IPS-20b (cell line): ENCODE measurements at regions not wholly inside any gene's neighbourhood (a gene's known extent, or its start where the extent isn't known, plus 50 kb on each side); places are given as distances from the start of the nearest gene placed in this dataset.

ENCODE experiments used
- H3K27ac ChIP-seq: one replicate; pipeline ENCODE4 v1.5.1; 2013; ENCODE audit warnings: low read length
- H3K27me3 ChIP-seq: 2 replicates; pipeline ENCODE4 v1.6.1; 2013; ENCODE audit warnings: mild to moderate bottlenecking, low read length, inconsistent platforms; ENCODE audit not compliant: insufficient read depth
- H3K36me3 ChIP-seq: 2 replicates; pipeline ENCODE4 v1.6.1; 2013; ENCODE audit warnings: low read depth, mild to moderate bottlenecking, inconsistent platforms, low read length, moderate library complexity; ENCODE audit not compliant: insufficient read depth
- H3K4me1 ChIP-seq: 2 replicates; pipeline ENCODE4 v1.6.1; 2013; ENCODE audit warnings: mild to moderate bottlenecking, control low read depth, inconsistent platforms, low read length, moderate library complexity; ENCODE audit not compliant: insufficient read depth
- H3K4me3 ChIP-seq: 2 replicates; pipeline ENCODE4 v1.5.1; 2013; ENCODE audit warnings: mild to moderate bottlenecking, low read length, inconsistent platforms
- H3K9ac ChIP-seq: 2 replicates; pipeline ENCODE4 v1.6.1; 2013; ENCODE audit warnings: low read depth, mild to moderate bottlenecking, inconsistent platforms, low read length, moderate library complexity
- H3K9me3 ChIP-seq: 2 replicates; pipeline ENCODE4 v1.6.1; 2013; ENCODE audit warnings: mild to moderate bottlenecking, low read depth, low read length, inconsistent platforms; ENCODE audit not compliant: insufficient read depth

DNA sequence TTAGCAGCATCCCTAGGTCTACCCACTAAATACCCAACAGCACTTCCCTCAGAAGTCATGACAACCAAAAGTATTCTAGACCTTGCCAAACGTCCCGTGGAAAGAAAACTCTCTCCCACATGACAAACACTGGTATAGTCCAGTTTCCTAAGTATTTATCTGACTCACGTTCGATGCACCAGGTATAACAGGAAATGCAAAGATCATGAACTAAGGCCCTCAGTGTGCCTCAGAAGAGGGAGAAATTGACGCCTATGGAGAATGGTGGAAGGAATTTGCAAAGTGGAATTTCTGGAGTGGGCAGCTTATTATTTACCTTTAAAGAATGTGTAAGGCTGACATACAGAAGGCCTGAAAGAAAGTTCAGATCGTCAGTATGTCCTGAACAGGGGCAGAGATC, 523.6 kb upstream of the DAB1 start:
- no peaks in the 10 kb centered on the region for H3K4me1 ChIP-seq
- no peak overlapping the region for H3K27ac ChIP-seq
- H3K9ac ChIP-seq: no peak overlapping the region
- no peaks in the 10 kb centered on the region for H3K27me3 ChIP-seq
- H3K4me3 ChIP-seq: no peak overlapping the region
- H3K9me3 ChIP-seq: no peaks in the 10 kb centered on the region
- no peaks in the 10 kb centered on the region for H3K36me3 ChIP-seq

DNA sequence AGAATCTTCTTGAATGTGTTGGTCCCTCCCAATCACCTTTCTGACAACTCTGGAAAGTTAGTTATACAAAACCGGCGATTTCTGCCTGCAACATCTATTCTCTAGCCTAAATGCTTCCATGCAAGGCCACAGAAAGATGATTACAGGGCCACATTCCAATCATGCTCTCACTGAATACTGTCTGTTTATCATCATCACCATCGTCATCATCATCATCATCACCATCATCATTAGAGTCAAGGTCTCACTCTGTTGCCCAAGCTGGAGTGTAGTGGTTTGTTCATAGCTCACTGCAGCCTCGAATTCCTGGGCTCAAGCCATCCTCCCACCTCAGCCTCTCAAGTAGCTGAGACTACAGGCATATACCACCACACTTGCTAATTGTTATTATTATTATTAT, 521.2 kb upstream of the DAB1 start:
- H3K9ac ChIP-seq: no peak overlapping the region
- H3K4me1 ChIP-seq: no peaks in the 10 kb centered on the region
- H3K9me3 ChIP-seq: no peaks in the 10 kb centered on the region
- H3K4me3 ChIP-seq: no peak overlapping the region
- no peak overlapping the region for H3K27ac ChIP-seq
- H3K36me3 ChIP-seq: no peaks in the 10 kb centered on the region
- H3K27me3 ChIP-seq: no peaks in the 10 kb centered on the region

DNA sequence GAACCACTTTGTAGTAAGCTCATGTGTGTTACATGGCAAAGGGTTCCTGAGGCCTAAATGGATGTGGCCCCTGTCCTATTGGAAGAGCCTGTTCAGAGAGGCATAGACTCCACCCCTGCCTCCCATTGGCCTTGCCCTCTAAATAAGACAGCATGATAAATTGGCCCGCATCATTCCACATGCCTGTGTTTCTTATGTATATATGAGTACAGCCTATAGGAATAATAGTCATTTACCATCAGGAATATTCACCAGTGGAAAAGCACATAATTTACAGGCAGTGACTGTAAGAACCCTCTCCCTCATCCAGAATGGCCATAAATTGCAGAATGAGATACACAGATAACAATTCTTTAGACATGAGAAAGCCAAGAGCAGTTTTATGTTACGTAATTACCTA, 519.5 kb upstream of the DAB1 start:
- Histone ChIP-seq H3K9me3 (no peaks in the 10 kb centered on the region), H3K4me1 (no peaks in the 10 kb centered on the region), H3K27ac (no peak overlapping the region), H3K27me3 (no peaks in the 10 kb centered on the region), H3K4me3 (no peak overlapping the region), H3K9ac (no peak overlapping the region), H3K36me3 (no peaks in the 10 kb centered on the region)

DNA sequence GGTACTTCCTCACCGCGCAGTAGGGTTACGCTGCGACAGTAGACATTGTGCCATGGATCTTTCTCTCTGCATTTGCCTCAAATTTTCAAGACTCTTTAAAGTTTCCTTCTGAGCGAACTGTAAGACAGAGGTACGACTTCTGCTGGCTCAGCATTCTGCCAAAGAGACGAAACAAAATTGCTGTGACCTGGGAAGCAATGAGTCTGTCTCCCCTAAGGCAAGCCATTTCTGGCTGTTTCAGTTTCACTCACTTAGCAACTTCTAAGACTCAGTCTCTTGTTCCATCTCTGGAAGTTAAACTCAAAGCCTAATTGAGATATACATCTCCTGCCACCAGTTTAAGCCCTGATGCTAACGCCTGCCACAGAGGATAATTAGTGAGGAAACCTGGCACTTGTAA, 510.9 kb upstream of the DAB1 start:
- H3K9me3 ChIP-seq: no peaks in the 10 kb centered on the region
- no peaks in the 10 kb centered on the region for H3K36me3 ChIP-seq
- no peaks in the 10 kb centered on the region for H3K27me3 ChIP-seq
- H3K9ac ChIP-seq: no peak overlapping the region
- no peaks in the 10 kb centered on the region for H3K4me1 ChIP-seq
- H3K27ac ChIP-seq: no peak overlapping the region
- no peak overlapping the region for H3K4me3 ChIP-seq

DNA sequence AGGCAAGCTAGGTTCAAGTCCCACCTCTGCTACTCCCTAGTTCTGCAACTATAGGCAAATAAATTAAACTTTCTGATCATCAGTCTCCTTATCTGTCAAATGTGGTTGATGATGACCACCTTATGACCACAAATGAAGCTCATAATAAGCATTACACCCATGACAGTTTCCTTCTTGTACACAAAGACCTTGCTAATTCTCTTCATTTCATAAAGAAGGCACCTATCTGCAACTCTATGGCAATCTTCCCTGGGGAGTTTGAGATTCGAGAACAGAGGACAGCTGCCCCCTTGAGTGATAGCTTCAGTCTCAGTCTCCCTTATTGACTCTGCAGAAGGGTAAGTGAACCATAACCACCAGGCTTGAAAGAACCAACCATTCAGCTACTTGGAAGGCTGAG, 503.1 kb upstream of the DAB1 start:
- H3K9ac ChIP-seq: no peak overlapping the region
- H3K9me3 ChIP-seq: no peaks in the 10 kb centered on the region
- no peaks in the 10 kb centered on the region for H3K36me3 ChIP-seq
- H3K4me1 ChIP-seq: peaks cover 15% of the 10 kb centered on the region
- H3K27ac ChIP-seq: no peak overlapping the region
- H3K4me3 ChIP-seq: no peak overlapping the region
- no peaks in the 10 kb centered on the region for H3K27me3 ChIP-seq

DNA sequence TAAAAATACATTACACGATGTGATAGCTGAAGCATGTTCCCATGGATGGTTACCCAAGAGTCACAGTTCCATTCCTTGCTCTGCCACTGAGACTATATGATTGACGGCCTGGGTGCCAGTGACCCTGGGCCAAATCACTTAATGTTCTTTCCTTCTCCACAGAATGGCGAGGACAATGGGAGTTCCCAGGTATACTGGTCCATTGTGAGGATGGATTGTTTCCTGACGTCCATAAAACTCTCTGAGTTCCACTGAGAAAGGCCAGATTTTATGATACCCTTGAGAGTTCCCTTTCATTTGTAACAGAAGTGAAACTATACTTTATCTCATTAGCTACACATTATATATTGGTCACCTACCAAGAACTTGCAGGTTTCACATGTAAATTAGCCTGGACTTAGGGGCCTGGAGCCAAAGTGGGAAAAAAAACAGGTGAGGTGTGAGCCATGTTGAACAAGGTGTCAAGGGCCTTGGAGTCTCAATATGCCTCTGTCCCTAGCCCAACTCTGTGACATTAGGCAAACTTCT, 502.2 kb upstream of the DAB1 start:
- Histone ChIP-seq H3K36me3 (no peaks in the 10 kb centered on the region), H3K4me3 (no peak overlapping the region), H3K4me1 (peaks cover 15% of the 10 kb centered on the region), H3K9ac (no peak overlapping the region), H3K27ac (no peak overlapping the region), H3K9me3 (no peaks in the 10 kb centered on the region), H3K27me3 (no peaks in the 10 kb centered on the region)

DNA sequence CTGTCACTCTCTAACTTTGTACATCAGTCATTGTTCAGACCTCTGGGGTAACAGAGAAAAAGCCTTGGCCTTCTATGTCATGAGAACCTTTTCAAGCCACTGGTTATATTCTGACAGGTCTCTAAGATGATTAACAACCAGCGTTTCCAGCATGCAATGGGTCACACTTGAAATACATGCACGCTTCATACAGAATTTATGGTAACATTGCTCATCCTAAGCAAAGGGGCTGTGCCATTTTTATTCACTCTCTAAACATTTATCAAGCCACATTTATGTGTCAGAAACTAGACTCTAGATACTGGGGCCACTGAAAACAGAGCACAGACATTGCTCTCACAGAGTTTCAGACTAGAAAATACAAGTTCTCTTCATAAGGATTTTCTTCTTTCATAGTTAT, 501.4 kb upstream of the DAB1 start:
- no peaks in the 10 kb centered on the region for H3K27me3 ChIP-seq
- no peak overlapping the region for H3K4me3 ChIP-seq
- H3K36me3 ChIP-seq: no peaks in the 10 kb centered on the region
- peaks cover 15% of the 10 kb centered on the region for H3K4me1 ChIP-seq
- no peak overlapping the region for H3K27ac ChIP-seq
- H3K9ac ChIP-seq: no peak overlapping the region
- H3K9me3 ChIP-seq: no peaks in the 10 kb centered on the region

DNA sequence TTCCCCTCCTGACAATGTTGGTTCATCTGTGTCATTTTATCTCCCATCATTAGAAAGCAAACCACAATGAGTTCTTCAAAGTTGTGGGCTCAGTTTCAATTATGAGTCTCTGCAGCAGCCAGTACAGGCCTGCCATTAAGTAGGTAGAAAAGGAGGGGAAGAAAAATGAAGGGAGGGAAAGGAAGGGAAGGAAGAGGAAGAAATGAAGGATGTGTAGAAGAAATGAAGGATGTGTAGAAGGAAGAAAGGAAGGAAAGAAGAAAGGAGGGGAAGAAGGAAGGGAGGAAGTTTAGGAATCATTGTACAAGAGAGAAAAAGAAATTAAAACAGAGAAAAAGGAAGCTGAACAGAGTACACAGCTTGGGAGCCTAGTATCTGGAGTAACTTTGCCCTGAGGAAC, 498.3 kb upstream of the DAB1 start:
- no peaks in the 10 kb centered on the region for H3K9me3 ChIP-seq
- no peaks in the 10 kb centered on the region for H3K36me3 ChIP-seq
- no peaks in the 10 kb centered on the region for H3K27me3 ChIP-seq
- H3K4me1 ChIP-seq: peaks cover 3% of the 10 kb centered on the region
- no peak overlapping the region for H3K4me3 ChIP-seq
- no peak overlapping the region for H3K9ac ChIP-seq
- no peak overlapping the region for H3K27ac ChIP-seq

DNA sequence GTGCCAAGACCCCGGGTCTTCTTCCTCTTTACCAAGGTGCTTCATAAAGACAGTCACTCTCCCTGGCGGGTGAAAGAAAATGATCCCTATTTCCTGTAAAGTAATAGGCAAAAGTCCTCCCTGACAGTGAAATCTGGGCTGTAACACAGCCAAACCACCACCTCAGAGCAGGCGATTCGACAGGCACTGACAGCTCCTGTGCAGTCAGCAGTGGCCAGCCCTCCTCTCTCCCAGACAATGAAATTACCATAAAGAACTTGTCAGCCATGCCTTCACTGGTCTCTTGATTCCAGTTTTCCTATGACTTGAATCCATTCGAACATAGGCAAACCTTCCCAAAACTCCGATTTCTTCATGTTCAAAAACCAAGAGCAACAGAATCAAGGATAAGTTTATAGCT, 492.2 kb upstream of the DAB1 start:
- no peaks in the 10 kb centered on the region for H3K9me3 ChIP-seq
- H3K4me3 ChIP-seq: no peak overlapping the region
- H3K9ac ChIP-seq: no peak overlapping the region
- H3K4me1 ChIP-seq: no peaks in the 10 kb centered on the region
- H3K27ac ChIP-seq: no peak overlapping the region
- no peaks in the 10 kb centered on the region for H3K27me3 ChIP-seq
- H3K36me3 ChIP-seq: no peaks in the 10 kb centered on the region

DNA sequence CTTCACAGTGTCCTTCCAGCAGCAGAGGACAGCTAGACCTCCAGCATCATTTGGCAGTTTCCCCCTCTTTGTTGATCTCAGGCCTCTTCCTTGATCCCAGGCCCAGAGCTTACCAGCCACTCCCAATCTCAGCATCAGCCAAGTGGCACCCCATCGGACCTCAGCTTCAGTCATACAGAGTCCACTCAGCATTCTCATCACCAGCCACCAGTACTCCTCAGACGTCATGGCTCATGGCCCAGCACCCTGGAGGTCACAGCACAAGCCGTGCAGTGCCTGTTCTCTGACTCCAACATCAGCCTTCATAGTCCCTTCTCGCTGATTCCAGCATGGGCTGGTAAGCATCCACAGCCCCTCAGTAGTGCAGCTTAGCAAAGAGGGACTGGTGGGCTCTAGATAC, 487.6 kb upstream of the DAB1 start:
- Histone ChIP-seq H3K27me3 (no peaks in the 10 kb centered on the region), H3K9me3 (no peaks in the 10 kb centered on the region), H3K36me3 (no peaks in the 10 kb centered on the region), H3K4me1 (no peaks in the 10 kb centered on the region), H3K9ac (no peak overlapping the region), H3K27ac (no peak overlapping the region), H3K4me3 (no peak overlapping the region)

DNA sequence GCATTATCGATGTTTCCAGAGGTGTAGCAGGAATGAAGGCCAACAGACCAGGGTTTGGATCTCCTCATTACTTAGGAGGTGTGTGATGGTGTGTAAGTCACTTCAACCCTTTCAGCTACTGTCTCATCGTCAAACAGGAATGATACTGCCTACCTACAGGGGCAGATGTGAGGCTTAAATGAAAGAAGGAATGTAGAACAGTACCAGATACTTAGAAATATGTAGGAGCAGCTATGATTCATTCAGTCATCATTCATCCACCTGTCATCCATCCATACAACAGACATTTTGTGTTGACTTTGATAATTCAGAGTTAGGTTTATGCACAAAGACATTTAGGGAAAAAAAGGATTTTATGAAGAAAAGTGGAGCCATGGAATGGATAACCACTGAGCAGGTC, 486.9 kb upstream of the DAB1 start:
- Histone ChIP-seq H3K27ac (no peak overlapping the region), H3K9ac (no peak overlapping the region), H3K9me3 (no peaks in the 10 kb centered on the region), H3K27me3 (no peaks in the 10 kb centered on the region), H3K36me3 (no peaks in the 10 kb centered on the region), H3K4me1 (no peaks in the 10 kb centered on the region), H3K4me3 (no peak overlapping the region)

DNA sequence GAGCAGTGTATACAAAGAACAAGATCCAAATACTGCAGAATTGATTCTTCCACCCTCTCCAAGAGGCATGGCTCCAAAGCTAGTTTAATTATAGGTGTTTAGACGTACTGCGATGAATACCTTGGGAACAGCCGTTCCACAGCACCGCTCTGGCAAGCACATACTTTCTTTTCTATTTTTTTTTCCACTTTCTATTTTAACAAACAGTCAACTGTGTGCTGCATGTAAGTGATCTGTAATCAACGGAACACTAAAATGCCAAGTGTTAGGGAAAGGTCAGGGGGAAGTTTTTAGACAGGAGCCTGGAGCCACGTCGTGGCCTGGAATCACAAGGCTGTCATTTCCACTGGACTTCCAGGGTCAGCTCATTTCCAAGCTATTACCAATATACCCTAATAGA, 486.4 kb upstream of the DAB1 start:
- Histone ChIP-seq H3K27ac (no peak overlapping the region), H3K4me3 (no peak overlapping the region), H3K36me3 (no peaks in the 10 kb centered on the region), H3K4me1 (no peaks in the 10 kb centered on the region), H3K9me3 (no peaks in the 10 kb centered on the region), H3K27me3 (no peaks in the 10 kb centered on the region), H3K9ac (no peak overlapping the region)
